ENCODE measurements at regions not wholly inside any gene's neighbourhood (a gene's known extent, or its start where the extent isn't known, plus 50 kb on each side); places are given as distances from the start of the nearest gene placed in this dataset.

DNA sequence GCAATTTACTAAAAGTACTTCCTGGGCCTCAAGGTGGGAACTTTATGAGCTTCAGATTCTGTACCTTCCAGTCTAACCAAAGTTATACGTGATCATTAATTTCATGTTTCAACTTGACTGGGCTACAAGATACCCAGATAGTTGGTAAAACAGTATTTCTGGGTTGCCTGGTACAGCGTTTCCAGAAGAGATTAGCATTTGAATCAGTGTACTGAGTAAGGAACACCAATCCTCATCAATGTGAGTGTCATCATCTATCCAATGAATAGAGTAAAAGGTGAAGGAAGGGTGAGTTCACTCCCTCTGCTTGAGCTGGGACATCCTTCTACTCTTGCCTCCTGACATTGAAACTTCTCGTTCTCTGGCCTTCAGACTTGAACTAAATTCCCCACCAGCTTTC lies 274.5 kb upstream of the ID2 start:
- TF ChIP-seq, protein P1, sequence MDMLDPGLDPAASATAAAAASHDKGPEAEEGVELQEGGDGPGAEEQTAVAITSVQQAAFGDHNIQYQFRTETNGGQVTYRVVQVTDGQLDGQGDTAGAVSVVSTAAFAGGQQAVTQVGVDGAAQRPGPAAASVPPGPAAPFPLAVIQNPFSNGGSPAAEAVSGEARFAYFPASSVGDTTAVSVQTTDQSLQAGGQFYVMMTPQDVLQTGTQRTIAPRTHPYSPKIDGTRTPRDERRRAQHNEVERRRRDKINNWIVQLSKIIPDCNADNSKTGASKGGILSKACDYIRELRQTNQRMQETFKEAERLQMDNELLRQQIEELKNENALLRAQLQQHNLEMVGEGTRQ (IDR thresholded peaks at IDR 0.05): no peak
- TF ChIP-seq, protein P2, sequence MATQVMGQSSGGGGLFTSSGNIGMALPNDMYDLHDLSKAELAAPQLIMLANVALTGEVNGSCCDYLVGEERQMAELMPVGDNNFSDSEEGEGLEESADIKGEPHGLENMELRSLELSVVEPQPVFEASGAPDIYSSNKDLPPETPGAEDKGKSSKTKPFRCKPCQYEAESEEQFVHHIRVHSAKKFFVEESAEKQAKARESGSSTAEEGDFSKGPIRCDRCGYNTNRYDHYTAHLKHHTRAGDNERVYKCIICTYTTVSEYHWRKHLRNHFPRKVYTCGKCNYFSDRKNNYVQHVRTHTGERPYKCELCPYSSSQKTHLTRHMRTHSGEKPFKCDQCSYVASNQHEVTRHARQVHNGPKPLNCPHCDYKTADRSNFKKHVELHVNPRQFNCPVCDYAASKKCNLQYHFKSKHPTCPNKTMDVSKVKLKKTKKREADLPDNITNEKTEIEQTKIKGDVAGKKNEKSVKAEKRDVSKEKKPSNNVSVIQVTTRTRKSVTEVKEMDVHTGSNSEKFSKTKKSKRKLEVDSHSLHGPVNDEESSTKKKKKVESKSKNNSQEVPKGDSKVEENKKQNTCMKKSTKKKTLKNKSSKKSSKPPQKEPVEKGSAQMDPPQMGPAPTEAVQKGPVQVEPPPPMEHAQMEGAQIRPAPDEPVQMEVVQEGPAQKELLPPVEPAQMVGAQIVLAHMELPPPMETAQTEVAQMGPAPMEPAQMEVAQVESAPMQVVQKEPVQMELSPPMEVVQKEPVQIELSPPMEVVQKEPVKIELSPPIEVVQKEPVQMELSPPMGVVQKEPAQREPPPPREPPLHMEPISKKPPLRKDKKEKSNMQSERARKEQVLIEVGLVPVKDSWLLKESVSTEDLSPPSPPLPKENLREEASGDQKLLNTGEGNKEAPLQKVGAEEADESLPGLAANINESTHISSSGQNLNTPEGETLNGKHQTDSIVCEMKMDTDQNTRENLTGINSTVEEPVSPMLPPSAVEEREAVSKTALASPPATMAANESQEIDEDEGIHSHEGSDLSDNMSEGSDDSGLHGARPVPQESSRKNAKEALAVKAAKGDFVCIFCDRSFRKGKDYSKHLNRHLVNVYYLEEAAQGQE (IDR thresholded peaks at IDR 0.05): no peak
- TF ChIP-seq, protein P3, sequence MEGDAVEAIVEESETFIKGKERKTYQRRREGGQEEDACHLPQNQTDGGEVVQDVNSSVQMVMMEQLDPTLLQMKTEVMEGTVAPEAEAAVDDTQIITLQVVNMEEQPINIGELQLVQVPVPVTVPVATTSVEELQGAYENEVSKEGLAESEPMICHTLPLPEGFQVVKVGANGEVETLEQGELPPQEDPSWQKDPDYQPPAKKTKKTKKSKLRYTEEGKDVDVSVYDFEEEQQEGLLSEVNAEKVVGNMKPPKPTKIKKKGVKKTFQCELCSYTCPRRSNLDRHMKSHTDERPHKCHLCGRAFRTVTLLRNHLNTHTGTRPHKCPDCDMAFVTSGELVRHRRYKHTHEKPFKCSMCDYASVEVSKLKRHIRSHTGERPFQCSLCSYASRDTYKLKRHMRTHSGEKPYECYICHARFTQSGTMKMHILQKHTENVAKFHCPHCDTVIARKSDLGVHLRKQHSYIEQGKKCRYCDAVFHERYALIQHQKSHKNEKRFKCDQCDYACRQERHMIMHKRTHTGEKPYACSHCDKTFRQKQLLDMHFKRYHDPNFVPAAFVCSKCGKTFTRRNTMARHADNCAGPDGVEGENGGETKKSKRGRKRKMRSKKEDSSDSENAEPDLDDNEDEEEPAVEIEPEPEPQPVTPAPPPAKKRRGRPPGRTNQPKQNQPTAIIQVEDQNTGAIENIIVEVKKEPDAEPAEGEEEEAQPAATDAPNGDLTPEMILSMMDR (IDR thresholded peaks at IDR 0.05): no peak
- TF ChIP-seq RAD21 (conservative IDR thresholded peaks at IDR 0.05 in 1 of 2, IDR thresholded peaks at IDR 0.05 in 1 of 2): no peak
- TF ChIP-seq CEBPB (IDR thresholded peaks at IDR 0.05): no peak
- no peak for TF ChIP-seq KDM5A (IDR thresholded peaks at IDR 0.05)
- TF ChIP-seq SMC3 (IDR thresholded peaks at IDR 0.05): no peak
- no peak for TF ChIP-seq ESRRA (IDR thresholded peaks at IDR 0.05; ENCODE audit: borderline replicate concordance, low read length)
- no peak for TF ChIP-seq JUNB (IDR thresholded peaks at IDR 0.05)
